Endothelial cell of umbilical vein (primary cell): ENCODE measurements at regions not wholly inside any gene's neighbourhood (a gene's known extent, or its start where the extent isn't known, plus 50 kb on each side); places are given as distances from the start of the nearest gene placed in this dataset.

Experiments
- BruUV-seq: library from RNA; stranded (reverse); fragments of 400-500 nt; replicated peaks from 2 replicates; lab custom pipeline; 2021; lab: Mats Ljungman, UMichigan
- CTCF ChIA-PET: fragments of 300-600, 350-600 bp; sonication (Branson Sonifier 250); formaldehyde crosslinking; loops from one replicate; lab custom pipeline; 2021; ENCODE audit warnings: antibody characterized with exemption, inconsistent platforms; lab: Charles Lee
- POLR2A ChIA-PET: fragments of 300-600, 350-600 bp; sonication (Branson Sonifier 250); formaldehyde crosslinking; loops from one replicate; lab custom pipeline; 2021; ENCODE audit warnings: antibody characterized with exemption, inconsistent platforms; lab: Charles Lee
- DNase-seq: peaks from one replicate; pipeline ENCODE4 v3.0.0-alpha.2; 2011; ENCODE audit warnings: low read depth, low spot score
- FAIRE-seq: peaks from 2 replicates; lab custom pipeline; 2011; peaks lifted over from hg19 to GRCh38; lab: Jason Lieb, UNC
- H2AFZ ChIP-seq: 2 replicates; pipeline ENCODE4 v1.6.0; 2012; ENCODE audit warnings: low read depth, low read length, control low read depth, inconsistent platforms
- H3K27ac ChIP-seq: 2 replicates; pipeline ENCODE4 v1.5.1; 2011; ENCODE audit warnings: low read depth, mild to moderate bottlenecking, control low read depth, low read length, moderate library complexity; ENCODE audit not compliant: insufficient read depth
- H3K27me3 ChIP-seq, 2 experiments: 2 replicates each; pipeline versions ENCODE4 v1.6.0 to v1.6.1; 2011; ENCODE audit warnings: low read length in 2 of 2, mixed read lengths in 1 of 2; ENCODE audit not compliant: control insufficient read depth in 2 of 2, insufficient read depth in 2 of 2
- H3K36me3 ChIP-seq, 2 experiments: 2 replicates in 1 of 2; 3 replicates in 1 of 2; pipeline ENCODE4 v1.5.1; 2011; ENCODE audit warnings: low read length in 2 of 2, mild to moderate bottlenecking in 1 of 2, moderate library complexity in 1 of 2; ENCODE audit not compliant: control insufficient read depth in 2 of 2, insufficient read depth in 2 of 2; ENCODE audit errors: extremely low read depth in 1 of 2
- H3K4me1 ChIP-seq: 3 replicates; pipeline ENCODE4 v1.5.1; 2011; ENCODE audit warnings: mild to moderate bottlenecking, low read length; ENCODE audit not compliant: control insufficient read depth, insufficient read depth; ENCODE audit errors: extremely low read depth
- H3K4me2 ChIP-seq: 2 replicates; pipeline ENCODE4 v1.6.1; 2011; ENCODE audit warnings: low read length, control low read depth, mixed read lengths; ENCODE audit not compliant: insufficient read depth
- H3K4me3 ChIP-seq, 3 experiments: fragments of 200-600 bp in 1 of 3; sonication (generic), shearing (Covaris generic) in 1 of 3; replicated peaks in 1 of 3; 2 replicates each; pipeline ENCODE4 v1.5.1; 2011 to 2016; ENCODE audit warnings: control low read depth in 3 of 3, low read length in 3 of 3, mild to moderate bottlenecking in 2 of 3, inconsistent platforms in 1 of 3, low read depth in 1 of 3, moderate library complexity in 1 of 3; ENCODE audit not compliant: insufficient read depth in 1 of 3
- H3K79me2 ChIP-seq: 2 replicates; pipeline ENCODE4 v1.6.0; 2012; ENCODE audit warnings: low read length, inconsistent platforms; ENCODE audit not compliant: control insufficient read depth, insufficient read depth
- H3K9ac ChIP-seq: replicated peaks from 2 replicates; pipeline ENCODE3; 2011; ENCODE audit warnings: low read length, control low read depth; ENCODE audit not compliant: insufficient read depth; ENCODE audit errors: extremely low read depth
- H3K9me1 ChIP-seq: replicated peaks from 3 replicates; pipeline ENCODE4 v1.6.0; 2011; ENCODE audit warnings: mild to moderate bottlenecking, low read length; ENCODE audit not compliant: control insufficient read depth, insufficient read depth; ENCODE audit errors: extremely low read depth
- H3K9me3 ChIP-seq: replicated peaks from 2 replicates; pipeline ENCODE4 v1.5.1; 2012; ENCODE audit warnings: low read length, inconsistent platforms; ENCODE audit not compliant: control insufficient read depth, insufficient read depth
- H4K20me1 ChIP-seq: replicated peaks from 2 replicates; pipeline ENCODE3; 2011; ENCODE audit warnings: mild to moderate bottlenecking, low read length; ENCODE audit not compliant: control insufficient read depth, insufficient read depth; ENCODE audit errors: extremely low read depth
- CTCF ChIP-seq, 2 donors: IDR thresholded peaks; 1 replicate in 1 of 2; 2 replicates in 1 of 2; pipeline ENCODE4 v1.5.1; 2011; ENCODE audit warnings: low read length in 2 of 2, mild to moderate bottlenecking in 2 of 2, moderate library complexity in 2 of 2, control low read depth in 1 of 2, inconsistent platforms in 1 of 2, low read depth in 1 of 2; ENCODE audit not compliant: insufficient read depth in 1 of 2; ENCODE audit errors: extremely low read depth in 1 of 2
- FOS ChIP-seq: IDR thresholded peaks from 2 replicates; pipeline ENCODE4 v1.6.1; 2011; ENCODE audit warnings: mild to moderate bottlenecking, low read length, moderate library complexity, borderline replicate concordance; ENCODE audit not compliant: insufficient read depth
- GATA2 ChIP-seq: IDR thresholded peaks from 2 replicates; pipeline ENCODE4 v1.7.0; 2011; ENCODE audit warnings: low read depth, mild to moderate bottlenecking, moderate library complexity, mixed read lengths, low read length; ENCODE audit not compliant: insufficient read length, insufficient read depth
- JUN ChIP-seq: IDR thresholded peaks from 2 replicates; pipeline ENCODE4 v1.6.1; 2011; ENCODE audit warnings: borderline replicate concordance, low read depth; ENCODE audit not compliant: insufficient read length, insufficient read depth
- MAX ChIP-seq: IDR thresholded peaks from 2 replicates; pipeline ENCODE4 v1.6.1; 2011; ENCODE audit not compliant: insufficient read depth, insufficient read length
- POLR2A ChIP-seq: IDR thresholded peaks from 2 replicates; pipeline ENCODE4 v1.6.1; 2012; ENCODE audit warnings: low read depth, mild to moderate bottlenecking, control low read depth, low read length
- POLR2AphosphoS5 ChIP-seq: IDR thresholded peaks from 2 replicates; pipeline ENCODE4 v1.6.1; 2012; ENCODE audit warnings: low read depth, mild to moderate bottlenecking, control low read depth, low read length, moderate library complexity; ENCODE audit not compliant: insufficient read depth
- dilution Hi-C: fragments of 300-500 bp; cut with MboI; formaldehyde crosslinking; loops from one replicate; pipeline ENCODE4 v1.15.0; 2019; ENCODE audit warnings: low sequenced_read_pairs; ENCODE audit not compliant: extremely low pct_ligation_motif_present
- intact Hi-C: fragments of 100-400 bp; cut with micrococcal nuclease; formaldehyde crosslinking; loops from one replicate; pipeline ENCODE4 v1.10.0; 2022

- Histone ChIP-seq H3K27ac (no peak overlapping the region), H3K27me3 (no peaks in the 10 kb centered on the region), H3K36me3 (no peaks in the 10 kb centered on the region), H3K9me3 (no peaks in the 10 kb centered on the region), H3K4me3 (no peak overlapping the region), H3K9me1 (no peaks in the 10 kb centered on the region), H2AFZ (no peak overlapping the region), H4K20me1 (no peaks in the 10 kb centered on the region), H3K9ac (no peak overlapping the region), H3K79me2 (no peaks in the 10 kb centered on the region), H3K4me2 (no peak overlapping the region), H3K4me1 (no peaks in the 10 kb centered on the region)
- no peak for FAIRE-seq
- no TSS peak for BruUV-seq
- dilution Hi-C loops (no loop called here), intact Hi-C loops (no loop called here)
- ChIA-PET POLR2A (no interaction called here), CTCF (no interaction called here)
- no peak for DNase-seq
- TF ChIP-seq POLR2A (no peak), JUN (no peak), FOS (no peak), GATA2 (no peak)
Measured at GRCh38 chr6:106771822-106772221, 142.4 kb downstream of the QRSL1 start.

GRCh38 chr6:106770663-106771062, 141.3 kb downstream of the QRSL1 start:
- H3K27ac ChIP-seq, result no peak overlapping the region
- H3K4me1 ChIP-seq, result no peaks in the 10 kb centered on the region
- H2AFZ ChIP-seq, result no peak overlapping the region
- TF ChIP-seq CTCF (IDR thresholded peaks at IDR 0.05; ENCODE audit: extremely low read depth in 1 of 2, insufficient read depth in 1 of 2, low read depth in 1 of 2, low read length in 2 of 2) (no peak), POLR2AphosphoS5 (no peak), MAX (no peak)
- no peak overlapping the region for H3K9ac ChIP-seq
- H4K20me1 ChIP-seq, result no peaks in the 10 kb centered on the region
- no peaks in the 10 kb centered on the region for H3K9me3 ChIP-seq
- ChIA-PET POLR2A (no interaction called here), CTCF (no interaction called here)
- FAIRE-seq (no peak), DNase-seq (no peak)
- no peaks in the 10 kb centered on the region for H3K79me2 ChIP-seq
- no peaks in the 10 kb centered on the region for H3K27me3 ChIP-seq
- H3K4me3 ChIP-seq, result no peak overlapping the region
- no peaks in the 10 kb centered on the region for H3K9me1 ChIP-seq
- dilution Hi-C loops (no loop called here), intact Hi-C loops (no loop called here)
- BruUV-seq, result no TSS peak
- H3K36me3 ChIP-seq, result no peaks in the 10 kb centered on the region
- H3K4me2 ChIP-seq, result no peak overlapping the region
